Psoas muscle (tissue), 7 donors: ENCODE measurements at regions not wholly inside any gene's neighbourhood (a gene's known extent, or its start where the extent isn't known, plus 50 kb on each side); places are given as distances from the start of the nearest gene placed in this dataset.
"Not testable (repeated sequence)": the region's sequence is repeated elsewhere in the genome, so short reads cannot be mapped to it uniquely, and the experiment has no call there.

Experiments
- ATAC-seq, 4 donors: fragments of 200-7000 bp; cut with Tn5 transposase; one replicate each; pipeline ENCODE4 v1.9.1; 2020; ENCODE audit warnings: moderate library complexity in 3 of 4, mild to moderate bottlenecking in 2 of 4
- DNase-seq, 2 donors: peaks; one replicate each; pipeline ENCODE4 v3.0.0-alpha.2; 2020
- H3K27ac ChIP-seq: fragments of 200-600 bp; one replicate; pipeline ENCODE4 v1.8.0; 2022
- H3K27me3 ChIP-seq, 3 donors: fragments of 200-600 bp in 1 of 3; one replicate each; pipeline versions ENCODE4 v1.6.1 to v1.8.0; 2013 to 2022; ENCODE audit warnings: low read length in 2 of 3, mild to moderate bottlenecking in 2 of 3, moderate library complexity in 1 of 3; ENCODE audit not compliant: insufficient read depth in 3 of 3
- H3K36me3 ChIP-seq, 2 donors: fragments of 200-600 bp in 1 of 2; one replicate each; pipeline versions ENCODE4 v1.6.1 to v1.8.0; 2013 to 2022; ENCODE audit warnings: low read depth in 1 of 2, mild to moderate bottlenecking in 1 of 2, moderate library complexity in 1 of 2; ENCODE audit not compliant: insufficient read depth in 1 of 2
- H3K4me1 ChIP-seq: fragments of 200-600 bp; one replicate; pipeline ENCODE4 v1.8.0; 2022
- H3K4me3 ChIP-seq: fragments of 200-600 bp; one replicate; pipeline ENCODE4 v1.8.0; 2022; ENCODE audit warnings: mild to moderate bottlenecking
- H3K9me3 ChIP-seq: fragments of 200-600 bp; one replicate; pipeline ENCODE4 v1.8.0; 2022
- WGBS, 3 donors: extraction: QIAGEN DNeasy Blood & Tissue Kit; methylation state at CpG; one replicate each; pipeline versions ENCODE4 v1.1.6 to v1.1.7; 2013; 5-methylcytosine and 5-hydroxymethylcytosine counted together
- intact Hi-C, 2 donors: fragments of 100-400 bp; cut with DNase I; formaldehyde crosslinking; loops; one replicate each; pipeline versions ENCODE4 v1.11.0 to v1.14.2; 2022
- TF ChIP-seq, protein P1 (sequence below): fragments of 200-600 bp; IDR thresholded peaks from one replicate; pipeline ENCODE4 v1.8.0; 2022; ENCODE audit warnings: antibody characterized with exemption
- donor health status: healthy with polysubstance abuse.
- donor health status: DM: no; HTN: no; CAD: no; lungs with moderate emphysema.
- donor health status: Bipolar disorder and iron deficiency.
- donor health status: healthy.
- donor health status: DM: yes; HTN: yes; CAD: no.
- donor health status: DM: no; HTN: no; CAD: no.
- donor health status: DM: yes; HTN: yes; CAD: no.

DNA sequence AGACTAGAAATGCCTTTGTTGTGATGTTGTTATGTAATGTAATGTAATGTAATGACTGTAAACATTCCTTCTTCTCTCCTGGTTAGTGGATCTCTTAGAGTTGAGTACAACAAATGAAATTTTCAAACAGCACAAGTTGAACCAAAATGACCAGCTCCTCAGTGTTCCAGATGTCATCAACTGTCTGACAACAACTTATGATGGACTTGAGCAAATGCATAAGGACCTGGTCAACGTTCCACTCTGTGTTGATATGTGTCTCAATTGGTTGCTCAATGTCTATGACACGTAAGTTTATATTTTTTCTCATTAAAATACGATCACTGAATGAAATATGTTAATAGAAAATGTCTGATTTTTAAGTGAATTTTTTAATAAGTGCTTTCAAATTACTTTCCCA lies 496.7 kb downstream of the UTRN start:
- ATAC-seq (no peak), DNase-seq (no peak)
- intact Hi-C loops = no loop called here
- Histone ChIP-seq H3K9me3 (no peaks in the 10 kb centered on the region), H3K27ac (no peak overlapping the region), H3K36me3 (peaks cover 0 to under 1% of the 10 kb centered on the region in 2 donors), H3K27me3 (no peaks in the 10 kb centered on the region), H3K4me1 (no peaks in the 10 kb centered on the region), H3K4me3 (no peak overlapping the region)
- 48 to 73% (median 50%) methylated on average over 3 of the region's 3 CpGs for WGBS, 3 donors
- TF ChIP-seq, protein P1, sequence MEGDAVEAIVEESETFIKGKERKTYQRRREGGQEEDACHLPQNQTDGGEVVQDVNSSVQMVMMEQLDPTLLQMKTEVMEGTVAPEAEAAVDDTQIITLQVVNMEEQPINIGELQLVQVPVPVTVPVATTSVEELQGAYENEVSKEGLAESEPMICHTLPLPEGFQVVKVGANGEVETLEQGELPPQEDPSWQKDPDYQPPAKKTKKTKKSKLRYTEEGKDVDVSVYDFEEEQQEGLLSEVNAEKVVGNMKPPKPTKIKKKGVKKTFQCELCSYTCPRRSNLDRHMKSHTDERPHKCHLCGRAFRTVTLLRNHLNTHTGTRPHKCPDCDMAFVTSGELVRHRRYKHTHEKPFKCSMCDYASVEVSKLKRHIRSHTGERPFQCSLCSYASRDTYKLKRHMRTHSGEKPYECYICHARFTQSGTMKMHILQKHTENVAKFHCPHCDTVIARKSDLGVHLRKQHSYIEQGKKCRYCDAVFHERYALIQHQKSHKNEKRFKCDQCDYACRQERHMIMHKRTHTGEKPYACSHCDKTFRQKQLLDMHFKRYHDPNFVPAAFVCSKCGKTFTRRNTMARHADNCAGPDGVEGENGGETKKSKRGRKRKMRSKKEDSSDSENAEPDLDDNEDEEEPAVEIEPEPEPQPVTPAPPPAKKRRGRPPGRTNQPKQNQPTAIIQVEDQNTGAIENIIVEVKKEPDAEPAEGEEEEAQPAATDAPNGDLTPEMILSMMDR = no peak

DNA sequence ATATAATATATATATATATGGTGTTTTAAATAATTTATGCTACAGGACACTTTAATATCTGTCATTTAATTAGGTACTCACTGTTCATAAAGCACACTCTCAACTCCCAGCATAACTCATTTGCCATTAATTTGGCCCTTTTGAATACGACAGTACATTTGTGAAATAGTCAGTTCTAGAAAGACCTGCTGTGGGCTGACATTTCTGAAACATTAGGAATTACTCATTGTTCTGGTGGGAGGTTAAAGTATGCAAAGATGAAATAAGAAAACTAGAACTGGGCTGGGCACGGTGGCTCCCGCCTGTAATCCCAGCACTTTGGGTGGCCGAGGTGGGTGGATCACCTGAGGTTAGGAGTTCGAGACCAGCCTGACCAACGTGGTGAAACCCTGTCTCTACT lies 497.5 kb downstream of the UTRN start:
- DNase-seq (no peak), ATAC-seq (no peak)
- H3K27me3 ChIP-seq = no peaks in the 10 kb centered on the region
- H3K27ac ChIP-seq = no peak overlapping the region
- 90 to 98% (median 92%) methylated on average over 6 of the region's 6 CpGs for WGBS, 3 donors
- no peak overlapping the region for H3K4me3 ChIP-seq
- intact Hi-C loops = no loop called here
- H3K4me1 ChIP-seq = no peaks in the 10 kb centered on the region
- TF ChIP-seq, protein P1 = no peak
- H3K36me3 ChIP-seq = no peaks in the 10 kb centered on the region
- no peaks in the 10 kb centered on the region for H3K9me3 ChIP-seq

- ATAC-seq (no peak), DNase-seq (no peak)
- intact Hi-C loops = no loop called here
- WGBS, 3 donors = 45 to 64% (median 63%) methylated on average over 3 of the region's 3 CpGs
- H3K36me3 ChIP-seq = peaks cover 0 to 14% of the 10 kb centered on the region in 2 donors
- no peaks in the 10 kb centered on the region for H3K27me3 ChIP-seq
- no peak overlapping the region for H3K4me3 ChIP-seq
- H3K4me1 ChIP-seq = no peaks in the 10 kb centered on the region
- no peaks in the 10 kb centered on the region for H3K9me3 ChIP-seq
- TF ChIP-seq, protein P1 = no peak
- H3K27ac ChIP-seq = no peak overlapping the region
These were observed 499.9 kb downstream of the UTRN start for GRCh38 chr6:144785056-144785455.

DNA sequence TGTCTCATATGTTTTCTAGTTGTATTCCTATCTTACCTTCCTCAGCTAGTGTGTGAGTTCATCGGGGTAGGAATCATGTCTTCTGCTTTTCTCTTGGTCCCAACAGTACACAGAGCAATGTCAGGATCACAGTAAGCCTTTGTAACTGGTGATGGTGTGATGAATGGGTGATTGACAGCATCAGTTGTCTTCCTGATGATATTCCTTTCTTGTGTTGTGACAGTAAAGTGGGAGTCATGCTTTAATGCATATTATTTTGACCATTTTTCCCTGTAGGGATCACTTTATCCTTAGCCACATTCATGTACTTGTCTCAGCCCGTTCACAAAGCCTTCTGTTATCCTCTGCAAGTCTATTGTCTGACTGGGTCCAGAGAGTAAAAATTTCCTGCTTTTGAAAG lies 501.7 kb downstream of the UTRN start:
- TF ChIP-seq, protein P1 = no peak
- DNase-seq (no peak), ATAC-seq (no peak)
- peaks cover 0 to 18% of the 10 kb centered on the region in 2 donors for H3K36me3 ChIP-seq
- no peaks in the 10 kb centered on the region for H3K9me3 ChIP-seq
- no peak overlapping the region for H3K4me3 ChIP-seq
- intact Hi-C loops = no loop called here
- no peak overlapping the region for H3K27ac ChIP-seq
- no peaks in the 10 kb centered on the region for H3K4me1 ChIP-seq
- 41 to 54% (median 45%) methylated on average over 2 of the region's 2 CpGs for WGBS, 3 donors
- H3K27me3 ChIP-seq = no peaks in the 10 kb centered on the region

DNA sequence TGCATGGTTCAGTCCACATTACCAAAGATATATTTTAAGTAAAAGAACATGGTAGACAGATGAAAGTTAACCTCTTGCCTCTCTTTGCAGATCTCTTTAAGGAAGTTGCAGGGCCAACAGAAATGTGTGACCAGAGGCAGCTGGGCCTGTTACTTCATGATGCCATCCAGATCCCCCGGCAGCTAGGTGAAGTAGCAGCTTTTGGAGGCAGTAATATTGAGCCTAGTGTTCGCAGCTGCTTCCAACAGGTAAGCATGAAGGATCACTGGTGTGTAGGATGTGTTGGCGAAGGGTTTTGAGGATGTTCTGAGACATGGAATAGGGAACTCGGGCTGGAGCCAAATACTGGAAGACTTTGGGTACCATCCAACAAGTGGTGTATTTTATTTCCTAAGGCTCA lies 508.6 kb downstream of the UTRN start:
- 60 to 79% (median 61%) methylated on average over 4 of the region's 4 CpGs for WGBS, 3 donors
- TF ChIP-seq, protein P1 = no peak
- Histone ChIP-seq H3K9me3 (no peaks in the 10 kb centered on the region), H3K4me3 (no peak overlapping the region), H3K36me3 (peaks cover 0 to 44% of the 10 kb centered on the region in 2 donors), H3K4me1 (no peaks in the 10 kb centered on the region), H3K27me3 (no peaks in the 10 kb centered on the region), H3K27ac (no peak overlapping the region)
- ATAC-seq = no peak
- DNase-seq = no peak
- intact Hi-C loops = no loop called here

GRCh38 chr6:144795022-144795421 lies 509.9 kb downstream of the UTRN start:
- H3K27me3 ChIP-seq, DNase-seq, intact Hi-C loops, H3K9me3 ChIP-seq, ATAC-seq, H3K4me1 ChIP-seq, H3K4me3 ChIP-seq, H3K27ac ChIP-seq: not testable (repeated sequence)
- 95 to 99% (median 98%) methylated on average over 2 of the region's 2 CpGs for WGBS, 3 donors
- peaks cover 0 to 40% of the 10 kb centered on the region in 2 donors for H3K36me3 ChIP-seq
